ENCODE measurements at regions not wholly inside any gene's neighbourhood (a gene's known extent, or its start where the extent isn't known, plus 50 kb on each side); places are given as distances from the start of the nearest gene placed in this dataset.

DNA sequence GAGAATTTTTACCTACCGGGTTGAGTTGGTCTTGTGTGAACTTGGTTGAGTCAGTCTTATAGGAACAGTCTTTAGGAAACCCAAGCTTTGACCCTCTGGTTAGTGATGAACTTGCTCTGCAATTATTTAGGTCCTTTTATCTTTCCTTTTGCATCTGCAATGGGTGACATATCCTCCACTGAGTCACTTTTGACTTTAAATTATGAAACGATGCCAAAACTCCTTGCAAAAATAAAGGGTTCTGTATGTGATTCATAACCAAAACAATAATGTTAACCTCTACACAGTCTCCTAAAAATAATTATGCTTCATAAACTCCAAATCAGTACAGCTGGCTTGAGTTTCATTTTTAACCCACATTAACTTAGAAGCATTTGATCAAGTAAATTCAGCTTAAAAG lies 979.4 kb downstream of the GALC start:
- DNase-seq, result peak; percentile 88
- TF ChIP-seq, protein P1, sequence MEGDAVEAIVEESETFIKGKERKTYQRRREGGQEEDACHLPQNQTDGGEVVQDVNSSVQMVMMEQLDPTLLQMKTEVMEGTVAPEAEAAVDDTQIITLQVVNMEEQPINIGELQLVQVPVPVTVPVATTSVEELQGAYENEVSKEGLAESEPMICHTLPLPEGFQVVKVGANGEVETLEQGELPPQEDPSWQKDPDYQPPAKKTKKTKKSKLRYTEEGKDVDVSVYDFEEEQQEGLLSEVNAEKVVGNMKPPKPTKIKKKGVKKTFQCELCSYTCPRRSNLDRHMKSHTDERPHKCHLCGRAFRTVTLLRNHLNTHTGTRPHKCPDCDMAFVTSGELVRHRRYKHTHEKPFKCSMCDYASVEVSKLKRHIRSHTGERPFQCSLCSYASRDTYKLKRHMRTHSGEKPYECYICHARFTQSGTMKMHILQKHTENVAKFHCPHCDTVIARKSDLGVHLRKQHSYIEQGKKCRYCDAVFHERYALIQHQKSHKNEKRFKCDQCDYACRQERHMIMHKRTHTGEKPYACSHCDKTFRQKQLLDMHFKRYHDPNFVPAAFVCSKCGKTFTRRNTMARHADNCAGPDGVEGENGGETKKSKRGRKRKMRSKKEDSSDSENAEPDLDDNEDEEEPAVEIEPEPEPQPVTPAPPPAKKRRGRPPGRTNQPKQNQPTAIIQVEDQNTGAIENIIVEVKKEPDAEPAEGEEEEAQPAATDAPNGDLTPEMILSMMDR (conservative IDR thresholded peaks at IDR 0.05; ENCODE audit: low read depth, low read length), result no peak
- TF ChIP-seq NFE2L2 (IDR thresholded peaks at IDR 0.05; ENCODE audit: low read depth, low read length) (no peak), MXI1 (IDR thresholded peaks at IDR 0.05; ENCODE audit: borderline replicate concordance, low read depth, low read length) (no peak), FOS (IDR thresholded peaks at IDR 0.05; ENCODE audit: low read depth, low read length) (peak; percentile 24; the same call in 1 of the 2 replicates), CEBPB (IDR thresholded peaks at IDR 0.05; ENCODE audit: low read depth, low read length) (peak; percentile 41; the same call in 1 of the 2 replicates), POLR2A (IDR thresholded peaks at IDR 0.05; ENCODE audit: low read depth, low read length) (no peak), CHD1 (IDR thresholded peaks at IDR 0.05; ENCODE audit: low read depth, low read length) (no peak), MAZ (IDR thresholded peaks at IDR 0.05; ENCODE audit: borderline replicate concordance, low read depth, low read length) (no peak), RCOR1 (IDR thresholded peaks at IDR 0.05; ENCODE audit: insufficient replicate concordance, low read length) (peak; percentile 16)
- no peak overlapping the region for H2AK5ac ChIP-seq (ENCODE audit: low read depth, low read length)
- H3K9ac ChIP-seq (ENCODE audit: low read depth, low read length), result no peak overlapping the region
- H3K79me1 ChIP-seq (ENCODE audit: low read depth in 1 of 2, low read length in 2 of 2), result no peaks in the 10 kb centered on the region
- H3K9me3 ChIP-seq (ENCODE audit: control insufficient read depth, insufficient read depth, low read length), result no peaks in the 10 kb centered on the region
- H3K4ac ChIP-seq (ENCODE audit: low read depth, low read length), result no peak overlapping the region
- in situ Hi-C loops (cut with MboI; ENCODE audit: low sequenced_read_pairs), result no loop called here
- dilution Hi-C loops (cut with HindIII; ENCODE audit: low sequenced_read_pairs, unreplicated experiment), result no loop called here
- no peak overlapping the region for H4K8ac ChIP-seq (ENCODE audit: low read depth in 2 of 2, low read length in 2 of 2)
- H3K56ac ChIP-seq (ENCODE audit: extremely low read depth, insufficient read depth, low read length), result no peak overlapping the region
- no peaks in the 10 kb centered on the region for H3K27me3 ChIP-seq (ENCODE audit: control insufficient read depth, insufficient read depth, low read length)
- no peak overlapping the region for H2BK20ac ChIP-seq (ENCODE audit: low read depth, low read length)
- H3K23ac ChIP-seq (ENCODE audit: low read depth, low read length), result no peak overlapping the region
- no peak overlapping the region for H4K5ac ChIP-seq (ENCODE audit: low read depth, low read length)
- no peak overlapping the region for H3K14ac ChIP-seq (replicated peaks; ENCODE audit: low read depth, low read length)
- H3K4me1 ChIP-seq (ENCODE audit: control insufficient read depth, insufficient read depth, low read length), result no peaks in the 10 kb centered on the region
- no peak overlapping the region for H3K4me3 ChIP-seq (ENCODE audit: insufficient read depth, low read depth, low read length)
- H2AK9ac ChIP-seq (replicated peaks; ENCODE audit: low read depth, low read length, poor library complexity), result no peak overlapping the region
- CTCF ChIA-PET, result interaction anchor here (1.1 kb wide), 1 partner anchor 36 kb away, joined by 3 read pairs; no protein-coding TSS in a partner anchor
- no peak overlapping the region for H3K18ac ChIP-seq (ENCODE audit: low read depth, low read length)
- H2AFZ ChIP-seq (replicated peaks; ENCODE audit: low read length, poor library complexity), result no peak overlapping the region
- H2BK15ac ChIP-seq (ENCODE audit: low read depth, low read length), result no peak overlapping the region
- WGBS, 2 experiments (ENCODE audit: extremely low coverage in 2 of 2, insufficient read length in 1 of 2), result no CpG with 5 or more reads among the region's 2 CpGs
- H2BK120ac ChIP-seq (ENCODE audit: low read depth, low read length), result no peak overlapping the region
- ATAC-seq (ENCODE audit: low read depth), result peak; percentile 83
- H4K20me1 ChIP-seq (ENCODE audit: insufficient read depth, low read length), result no peaks in the 10 kb centered on the region
- no peak overlapping the region for H3K27ac ChIP-seq (ENCODE audit: insufficient read depth, low read length)
- H3K36me3 ChIP-seq (ENCODE audit: control insufficient read depth, insufficient read depth, low read length), result no peaks in the 10 kb centered on the region
- POLR2A ChIA-PET (ENCODE audit: unreplicated experiment), result no interaction called here
- no TSS peak for BruUV-seq (replicated peaks)
- H3K4me2 ChIP-seq (ENCODE audit: low read depth, low read length), result no peak overlapping the region
- no peaks in the 10 kb centered on the region for H3K9me1 ChIP-seq (ENCODE audit: insufficient read depth, low read length)
- intact Hi-C loops (cut with micrococcal nuclease), result no loop called here
- no peak overlapping the region for H2BK5ac ChIP-seq (ENCODE audit: low read depth, low read length, poor library complexity, severe bottlenecking)
- H4K91ac ChIP-seq (ENCODE audit: insufficient read depth, low read depth, low read length), result no peak overlapping the region

Data from IMR-90 (cell line).